ENCODE measurements at regions not wholly inside any gene's neighbourhood (a gene's known extent, or its start where the extent isn't known, plus 50 kb on each side); places are given as distances from the start of the nearest gene placed in this dataset.
"Not testable (repeated sequence)": the region's sequence is repeated elsewhere in the genome, so short reads cannot be mapped to it uniquely, and the experiment has no call there.

GRCh38 chr1:208739636-208740035, 495.5 kb upstream of the PLXNA2 start:
- DNase-seq, result not testable (repeated sequence)

- no peak for DNase-seq
Observed at GRCh38 chr1:208741296-208741695, 497.1 kb upstream of the PLXNA2 start.

DNA sequence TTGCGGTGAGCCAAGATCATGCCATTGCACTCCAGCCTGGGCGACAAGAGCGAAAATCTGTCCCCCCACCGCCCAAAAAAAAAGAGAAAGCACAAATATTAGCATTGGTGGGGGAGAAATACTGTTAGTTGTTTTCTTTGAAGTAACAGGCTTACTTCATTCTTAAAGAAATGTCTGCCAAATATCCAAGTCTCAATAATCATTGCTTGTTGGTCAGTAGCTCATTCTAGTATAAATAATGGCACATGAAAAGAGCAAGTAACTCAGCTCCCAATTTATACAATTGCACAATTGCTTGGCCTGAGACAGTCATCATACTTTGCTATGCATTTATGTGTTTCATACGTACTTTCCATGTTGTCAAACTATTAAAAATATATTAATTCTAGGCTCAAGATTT, 499.2 kb upstream of the PLXNA2 start:
- DNase-seq, result no peak

GRCh38 chr1:208747979-208748378, 503.8 kb upstream of the PLXNA2 start:
- no peak for DNase-seq

- DNase-seq, result no peak
Observed at GRCh38 chr1:208748387-208749165, 504.4 kb upstream of the PLXNA2 start.

DNA sequence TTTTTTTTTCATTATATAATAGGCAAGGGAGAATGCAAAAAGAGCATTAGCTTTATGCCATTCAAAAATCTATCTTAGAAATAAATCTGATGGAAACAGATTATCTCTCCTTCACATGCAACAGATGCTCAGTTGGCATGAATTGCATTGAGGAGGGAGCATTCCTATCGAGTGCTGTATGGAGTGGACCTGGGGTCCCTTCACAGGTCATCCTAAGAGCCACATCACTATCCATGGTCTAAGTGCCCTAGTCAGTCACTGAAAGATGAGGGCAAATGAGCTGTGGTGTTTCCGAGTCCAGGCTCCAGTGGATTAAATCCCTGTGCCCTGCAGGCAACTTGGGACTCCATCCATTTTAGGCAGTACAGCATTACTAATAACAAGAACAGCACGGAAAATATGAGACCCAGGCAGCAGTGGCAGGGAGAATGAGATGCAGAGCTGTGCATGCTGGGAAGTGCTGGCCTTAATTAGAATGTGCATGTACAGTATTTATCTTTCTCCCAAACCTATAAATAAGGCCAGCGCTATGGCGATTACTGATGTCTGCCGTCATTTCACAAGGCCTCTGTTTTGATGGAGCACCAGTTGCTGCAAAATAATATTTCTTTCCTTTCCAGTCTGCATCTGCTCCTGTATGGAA, 512.3 kb upstream of the PLXNA2 start:
- no peak for DNase-seq

GRCh38 chr1:208757846-208758245, 513.7 kb upstream of the PLXNA2 start:
- DNase-seq, result no peak

- DNase-seq, result no peak
Observed at GRCh38 chr1:208759255-208759654, 515.1 kb upstream of the PLXNA2 start.

GRCh38 chr1:208763971-208764370, 519.8 kb upstream of the PLXNA2 start:
- no peak for DNase-seq

- DNase-seq, result peak; percentile 58
Observed at GRCh38 chr1:208766832-208767231, 522.6 kb upstream of the PLXNA2 start.

- DNase-seq, result no peak
Observed at GRCh38 chr1:208767816-208768215, 523.6 kb upstream of the PLXNA2 start.

GRCh38 chr1:208772891-208773290, 528.7 kb upstream of the PLXNA2 start:
- no peak for DNase-seq

- no peak for DNase-seq
Observed at GRCh38 chr1:208775841-208776240, 531.7 kb upstream of the PLXNA2 start.

- DNase-seq, result no peak
Observed at GRCh38 chr1:208778417-208778816, 534.2 kb upstream of the PLXNA2 start.

GRCh38 chr1:208781391-208782045, 537.3 kb upstream of the PLXNA2 start:
- peak; percentile 49 for DNase-seq

GRCh38 chr1:208782186-208782585, 538.0 kb upstream of the PLXNA2 start:
- DNase-seq, result no peak

DNA sequence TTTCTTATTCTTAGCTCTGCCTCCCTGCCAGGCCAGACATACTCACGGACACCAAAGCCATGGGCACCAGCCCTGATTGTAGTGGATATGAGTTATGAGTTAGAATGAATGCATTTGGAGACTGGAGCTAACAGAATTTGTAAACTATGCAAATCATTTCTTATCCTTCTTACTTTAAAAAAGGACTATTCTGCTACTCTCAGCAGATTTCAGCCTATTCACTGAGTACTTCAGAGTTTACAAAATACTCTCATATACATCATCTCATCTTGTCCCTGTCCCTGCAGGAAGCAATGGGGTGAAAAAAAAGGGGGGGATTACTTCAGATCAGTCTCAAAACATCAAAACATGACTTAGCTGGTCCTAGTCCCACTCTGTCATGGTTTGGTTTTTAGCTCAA, 541.4 kb upstream of the PLXNA2 start:
- DNase-seq, result no peak

DNA sequence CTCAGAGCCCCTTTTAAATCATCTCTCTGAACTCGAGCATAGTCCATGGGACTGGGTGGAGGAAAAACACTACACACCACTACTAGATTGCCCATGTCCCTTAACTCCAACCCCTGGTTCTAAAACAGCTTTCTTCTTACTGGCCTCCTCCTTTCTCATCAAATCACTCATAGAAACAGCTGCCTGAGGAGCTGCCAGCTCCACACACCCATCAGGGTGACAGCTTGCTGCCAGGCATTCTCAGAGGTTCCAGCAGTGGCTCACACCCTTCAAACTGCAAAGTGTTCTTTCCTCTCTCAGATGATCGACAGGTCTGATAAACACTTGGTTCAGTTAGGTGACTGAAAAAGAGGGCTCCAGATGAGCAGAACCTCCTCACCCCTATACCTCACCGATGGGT, 543.0 kb upstream of the PLXNA2 start:
- no peak for DNase-seq

- DNase-seq, result no peak
Observed at GRCh38 chr1:208788013-208788540, 543.9 kb upstream of the PLXNA2 start.

GRCh38 chr1:208791456-208791855, 547.3 kb upstream of the PLXNA2 start:
- DNase-seq, result no peak

GRCh38 chr1:208793861-208794345, 549.7 kb upstream of the PLXNA2 start:
- DNase-seq, result no peak

DNA sequence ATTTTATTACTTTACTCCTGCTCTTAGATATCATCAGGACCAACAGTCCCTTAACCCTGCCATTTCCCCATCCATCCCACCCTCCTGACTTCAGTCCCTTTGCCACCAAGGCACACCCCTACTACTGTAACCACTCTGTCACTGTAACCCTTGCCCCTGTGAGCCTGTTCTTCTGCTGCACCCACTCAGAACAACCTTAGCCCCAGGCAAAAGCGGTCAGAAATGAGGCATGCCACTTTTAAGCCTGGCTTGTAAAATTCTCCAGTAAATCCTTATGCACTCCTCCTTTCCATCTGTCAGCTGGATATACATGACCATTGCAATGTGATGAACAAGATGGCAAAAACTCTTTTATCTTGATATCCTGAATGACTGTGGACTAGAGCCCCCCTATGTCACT, 555.0 kb upstream of the PLXNA2 start:
- no peak for DNase-seq

- DNase-seq, result no peak
Observed at GRCh38 chr1:208803011-208803811, 559.0 kb upstream of the PLXNA2 start.
